ENCODE measurements at regions not wholly inside any gene's neighbourhood (a gene's known extent, or its start where the extent isn't known, plus 50 kb on each side); places are given as distances from the start of the nearest gene placed in this dataset.

DNA sequence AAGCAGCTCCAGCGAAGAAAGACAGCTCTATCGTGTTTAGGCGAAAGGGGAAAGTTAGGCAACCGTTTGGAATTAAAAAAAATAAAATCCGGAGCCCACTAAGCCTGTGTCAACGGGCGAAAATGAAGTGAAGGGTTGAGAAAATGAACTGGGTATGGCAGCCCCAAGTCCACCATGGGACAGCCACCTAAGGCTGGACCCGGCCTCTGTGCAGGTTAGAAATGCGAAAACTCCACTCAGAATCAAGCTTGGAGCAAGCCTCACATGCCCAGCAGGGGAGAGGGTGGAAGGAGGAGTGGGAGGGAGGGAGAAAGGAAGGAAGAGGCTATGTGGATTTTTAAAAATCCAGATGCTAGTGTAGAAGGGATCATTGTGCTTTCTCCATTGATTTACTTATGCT lies 101.2 kb downstream of the IRS2 start:
- H3K27me3 ChIP-seq (ENCODE audit: insufficient read depth, low read length), result no peaks in the 10 kb centered on the region
- H3T11ph ChIP-seq (ENCODE audit: low read length), result no peak overlapping the region
- H3K4ac ChIP-seq (ENCODE audit: low read depth, low read length), result no peak overlapping the region
- peak overlapping the region in 1 of 3 experiments; percentile 20; a peak in 1 of 7 replicates for H3K27ac Mint-ChIP-seq
- H3K36me3 Mint-ChIP-seq (ENCODE audit: insufficient read depth in 1 of 3, low read depth in 3 of 3), result no peaks in the 10 kb centered on the region; a peak in 1 of 7 replicates
- no peak overlapping the region for H4K8ac ChIP-seq (replicated peaks; ENCODE audit: insufficient read length, low read depth, low read length)
- H2BK20ac ChIP-seq (ENCODE audit: low read depth, low read length, poor library complexity, severe bottlenecking), result no peak overlapping the region
- H3K23me2 ChIP-seq (ENCODE audit: insufficient read length, low read depth, low read length, poor library complexity, severe bottlenecking), result no peaks in the 10 kb centered on the region
- peaks cover 2% of the 10 kb centered on the region for H3K27me3 Mint-ChIP-seq (ENCODE audit: low read depth)
- no peak overlapping the region for H3K4me3 Mint-ChIP-seq
- no peak overlapping the region for H4K91ac ChIP-seq (ENCODE audit: insufficient read length, low read depth, low read length)
- H2BK12ac ChIP-seq (ENCODE audit: insufficient read length, low read depth, low read length), result no peak overlapping the region
- no peak overlapping the region for H3K27ac ChIP-seq (ENCODE audit: insufficient read length, low read depth, low read length)
- H3K9ac ChIP-seq (ENCODE audit: extremely low read depth, insufficient read length, low read length), result no peak overlapping the region
- H4K5ac ChIP-seq (ENCODE audit: insufficient read length, low read depth, low read length), result no peak overlapping the region
- peaks cover 35 to 36% of the 10 kb centered on the region in 2 experiments for H3K4me1 Mint-ChIP-seq
- no peaks in the 10 kb centered on the region for H3K79me1 ChIP-seq (ENCODE audit: insufficient read depth, low read depth, low read length, poor library complexity, severe bottlenecking)
- H3K4me2 ChIP-seq (ENCODE audit: insufficient read depth, insufficient read length, low read length), result no peak overlapping the region
- WGBS (ENCODE audit: extremely low coverage, insufficient read length, low lambda C conversion rate), result no CpG with 5 or more reads among the region's 9 CpGs
- H3K9me3 Mint-ChIP-seq, result no peaks in the 10 kb centered on the region; a peak in 1 of 5 replicates
- no peak overlapping the region for H3K14ac ChIP-seq (ENCODE audit: insufficient read depth, low read length)
- peaks cover 2% of the 10 kb centered on the region for H3K4me1 ChIP-seq (ENCODE audit: insufficient read depth, low read length)
- H4K20me1 ChIP-seq (ENCODE audit: control insufficient read depth, insufficient read depth, insufficient read length), result no peaks in the 10 kb centered on the region
- DNase-seq, result no peak
- H2BK5ac ChIP-seq (ENCODE audit: insufficient read length, low read length), result no peak overlapping the region
- H3K23ac ChIP-seq (ENCODE audit: insufficient read length, low read depth, low read length), result no peak overlapping the region
- no peak for TF ChIP-seq CTCF (conservative IDR thresholded peaks at IDR 0.05)
- no peaks in the 10 kb centered on the region for H3K79me2 ChIP-seq (ENCODE audit: insufficient read depth, low read length)
- H2AFZ ChIP-seq (ENCODE audit: low read length), result no peak overlapping the region
- no peak overlapping the region for H2BK15ac ChIP-seq (ENCODE audit: low read depth, low read length)
- H3K18ac ChIP-seq (ENCODE audit: insufficient read length, low read depth, low read length), result no peak overlapping the region
- H3K9me3 ChIP-seq (ENCODE audit: control insufficient read depth, low read depth, low read length), result no peaks in the 10 kb centered on the region
- no peak overlapping the region for H2BK120ac ChIP-seq (ENCODE audit: low read depth, low read length, poor library complexity, severe bottlenecking)
- no peak overlapping the region for H3K56ac ChIP-seq (ENCODE audit: insufficient read length, low read depth, low read length)
- no peak overlapping the region for H2AK5ac ChIP-seq (ENCODE audit: insufficient read length, low read length)

Data from H9 (cell line).